SK-N-MC (cell line): ENCODE measurements at regions not wholly inside any gene's neighbourhood (a gene's known extent, or its start where the extent isn't known, plus 50 kb on each side); places are given as distances from the start of the nearest gene placed in this dataset.

ENCODE experiments used
- EZH2 ChIP-seq: fragments of 200-600 bp; sonication (generic); IDR thresholded peaks from one replicate; pipeline ENCODE4 v1.6.1; 2017; ENCODE audit warnings: antibody characterized with exemption
- POLR2AphosphoS5 ChIP-seq: IDR thresholded peaks from 2 replicates; pipeline ENCODE4 v1.6.1; 2012; ENCODE audit warnings: mild to moderate bottlenecking, low read depth, low read length, borderline replicate concordance

DNA sequence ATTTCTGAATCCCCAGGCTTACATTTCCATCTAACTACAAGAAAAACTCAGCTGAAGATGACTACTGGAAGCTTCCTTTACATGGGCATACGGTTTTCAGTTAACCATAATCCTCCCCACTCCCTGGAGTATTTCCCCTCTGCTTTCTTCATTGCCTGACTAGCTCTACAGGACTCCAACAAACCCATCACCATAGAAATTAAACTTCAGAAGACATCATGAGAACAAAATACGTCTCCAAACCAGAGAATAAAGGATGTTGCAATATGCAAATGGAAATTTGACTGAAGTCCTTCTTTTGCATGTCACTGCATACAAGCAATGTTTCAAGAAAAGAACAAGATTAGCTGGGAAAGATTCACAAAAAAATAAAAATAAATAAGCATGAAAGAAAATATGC lies 170.2 kb upstream of the PCDH18 start:
- TF ChIP-seq EZH2 (no peak), POLR2AphosphoS5 (no peak)
